OCI-LY3 (cell line): ENCODE measurements at regions not wholly inside any gene's neighbourhood (a gene's known extent, or its start where the extent isn't known, plus 50 kb on each side); places are given as distances from the start of the nearest gene placed in this dataset.

Experiments used
- H2AFZ ChIP-seq: fragments of 200-600, 300-600 bp; shearing (Covaris generic); 2 replicates; pipeline ENCODE4 v1.6.0; 2014; ENCODE audit warnings: antibody characterized with exemption, low read depth, low read length
- H3K27ac ChIP-seq: fragments of 200-600, 300-600 bp; sonication (generic); 2 replicates; pipeline ENCODE4 v1.5.1; 2014; ENCODE audit warnings: mild to moderate bottlenecking, low read length, moderate library complexity, mixed read lengths
- H3K27me3 ChIP-seq: fragments of 200-600, 300-600 bp; sonication (generic); 2 replicates; pipeline ENCODE4 v1.6.1; 2014; ENCODE audit warnings: low read depth, low read length, mixed read lengths
- H3K36me3 ChIP-seq: fragments of 200-600, 300-600 bp; sonication (generic); replicated peaks from 2 replicates; pipeline ENCODE3; 2014; ENCODE audit warnings: low read depth, low read length, mixed read lengths
- H3K4me1 ChIP-seq: fragments of 300-600, 200-600 bp; sonication (generic); 2 replicates; pipeline ENCODE4 v1.6.1; 2014; ENCODE audit warnings: low read length, mixed read lengths
- H3K4me2 ChIP-seq: fragments of 200-600, 300-600 bp; sonication (generic); 2 replicates; pipeline ENCODE4 v1.6.1; 2014; ENCODE audit warnings: low read length, mixed read lengths
- H3K4me3 ChIP-seq: fragments of 300-600, 200-600 bp; sonication (generic); 2 replicates; pipeline ENCODE4 v1.5.1; 2014; ENCODE audit warnings: antibody characterized with exemption, mild to moderate bottlenecking, low read length, moderate library complexity
- H3K79me2 ChIP-seq: fragments of 300-600, 200-600 bp; shearing (Covaris generic); 2 replicates; pipeline ENCODE4 v1.6.1; 2014; ENCODE audit warnings: mild to moderate bottlenecking, low read length, mixed read lengths
- H3K9ac ChIP-seq: fragments of 300-600, 200-600 bp; shearing (Covaris generic); 2 replicates; pipeline ENCODE4 v1.6.0; 2014; ENCODE audit warnings: mild to moderate bottlenecking, low read length, moderate library complexity
- H3K9me3 ChIP-seq: fragments of 200-600, 300-600 bp; shearing (Covaris generic); 2 replicates; pipeline ENCODE4 v1.6.1; 2014; ENCODE audit warnings: low read length, mixed read lengths; ENCODE audit not compliant: insufficient read depth
- H4K20me1 ChIP-seq: fragments of 200-600, 300-600 bp; sonication (generic); 2 replicates; pipeline ENCODE4 v1.6.1; 2016; ENCODE audit warnings: low read length, mixed read lengths; ENCODE audit not compliant: insufficient read depth
- EZH2phosphoT487 ChIP-seq: fragments of 200-600 bp; shearing (Covaris generic); IDR thresholded peaks from 2 replicates; pipeline ENCODE4 v1.6.1; 2018; ENCODE audit warnings: antibody characterized with exemption, mixed run types, low read depth
- TF ChIP-seq, protein P1 (sequence below): fragments of 200-600, 300-600 bp; sonication (generic); IDR thresholded peaks from 2 replicates; pipeline ENCODE4 v1.5.1; 2014; ENCODE audit warnings: antibody characterized with exemption, low read length, low read depth

DNA sequence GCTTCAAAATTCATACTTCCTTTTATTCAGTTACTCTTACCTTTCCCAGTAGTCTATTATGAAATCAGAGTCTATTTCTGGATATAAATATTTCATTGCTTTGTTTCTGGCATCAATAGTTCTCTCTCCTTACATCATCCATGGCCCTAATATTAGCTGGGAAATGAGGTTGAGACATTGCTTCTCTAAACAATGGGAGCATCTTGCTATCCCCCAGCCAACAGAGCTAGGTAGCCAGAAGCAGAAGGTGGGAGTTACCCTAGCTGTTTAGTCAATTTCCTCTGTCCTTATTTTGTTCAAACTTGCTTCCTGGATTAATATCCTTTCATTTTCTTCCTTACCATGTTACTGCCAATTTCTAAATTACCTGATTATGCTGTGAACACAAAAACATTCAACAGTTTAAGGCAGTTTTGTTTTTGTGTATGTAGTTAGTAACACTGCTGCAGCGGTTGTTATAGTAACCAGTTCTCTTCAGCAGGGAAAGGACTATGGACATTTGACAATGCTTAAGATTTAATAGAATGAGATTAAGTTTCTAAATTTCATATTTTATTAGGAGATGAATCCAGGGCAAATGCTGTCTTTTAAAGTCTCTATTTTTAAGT, 160.5 kb upstream of the KCNJ3 start:
- Histone ChIP-seq H3K36me3 (no peaks in the 10 kb centered on the region), H3K27ac (no peak overlapping the region), H3K4me1 (no peaks in the 10 kb centered on the region), H3K79me2 (no peaks in the 10 kb centered on the region), H2AFZ (no peak overlapping the region), H3K9ac (no peak overlapping the region), H3K9me3 (no peaks in the 10 kb centered on the region), H4K20me1 (no peaks in the 10 kb centered on the region), H3K4me3 (no peak overlapping the region), H3K4me2 (no peak overlapping the region), H3K27me3 (no peaks in the 10 kb centered on the region)
- no peak for TF ChIP-seq EZH2phosphoT487
- TF ChIP-seq, protein P1, sequence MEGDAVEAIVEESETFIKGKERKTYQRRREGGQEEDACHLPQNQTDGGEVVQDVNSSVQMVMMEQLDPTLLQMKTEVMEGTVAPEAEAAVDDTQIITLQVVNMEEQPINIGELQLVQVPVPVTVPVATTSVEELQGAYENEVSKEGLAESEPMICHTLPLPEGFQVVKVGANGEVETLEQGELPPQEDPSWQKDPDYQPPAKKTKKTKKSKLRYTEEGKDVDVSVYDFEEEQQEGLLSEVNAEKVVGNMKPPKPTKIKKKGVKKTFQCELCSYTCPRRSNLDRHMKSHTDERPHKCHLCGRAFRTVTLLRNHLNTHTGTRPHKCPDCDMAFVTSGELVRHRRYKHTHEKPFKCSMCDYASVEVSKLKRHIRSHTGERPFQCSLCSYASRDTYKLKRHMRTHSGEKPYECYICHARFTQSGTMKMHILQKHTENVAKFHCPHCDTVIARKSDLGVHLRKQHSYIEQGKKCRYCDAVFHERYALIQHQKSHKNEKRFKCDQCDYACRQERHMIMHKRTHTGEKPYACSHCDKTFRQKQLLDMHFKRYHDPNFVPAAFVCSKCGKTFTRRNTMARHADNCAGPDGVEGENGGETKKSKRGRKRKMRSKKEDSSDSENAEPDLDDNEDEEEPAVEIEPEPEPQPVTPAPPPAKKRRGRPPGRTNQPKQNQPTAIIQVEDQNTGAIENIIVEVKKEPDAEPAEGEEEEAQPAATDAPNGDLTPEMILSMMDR, result no peak

DNA sequence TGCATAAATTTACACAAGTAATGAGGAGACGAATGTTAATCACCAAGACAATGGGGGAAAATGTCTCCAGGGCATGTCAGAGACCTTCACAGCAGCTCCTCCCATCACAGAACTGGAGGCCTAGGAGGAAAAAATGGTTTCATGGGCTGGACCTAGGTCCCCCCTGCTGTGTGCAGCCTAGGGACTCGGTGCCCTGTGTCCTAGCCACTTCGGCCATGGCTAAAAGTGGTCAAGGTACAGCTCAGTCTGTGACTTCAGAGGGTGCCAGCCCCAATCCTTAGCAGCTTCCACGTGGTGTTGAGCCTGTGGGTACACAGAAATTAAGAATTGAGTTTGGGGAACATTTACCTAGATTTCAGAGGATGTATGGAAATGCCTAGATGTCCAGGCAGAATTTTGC, 152.2 kb upstream of the KCNJ3 start:
- Histone ChIP-seq H3K27me3 (no peaks in the 10 kb centered on the region), H3K79me2 (no peaks in the 10 kb centered on the region), H3K4me1 (no peaks in the 10 kb centered on the region), H3K4me3 (no peak overlapping the region), H4K20me1 (no peaks in the 10 kb centered on the region), H3K9me3 (peaks cover 4% of the 10 kb centered on the region; the same call in 1 of the 2 replicates), H3K4me2 (no peak overlapping the region), H3K27ac (no peak overlapping the region), H3K36me3 (no peaks in the 10 kb centered on the region), H2AFZ (no peak overlapping the region), H3K9ac (no peak overlapping the region)
- no peak for TF ChIP-seq EZH2phosphoT487
- TF ChIP-seq, protein P1, result no peak

DNA sequence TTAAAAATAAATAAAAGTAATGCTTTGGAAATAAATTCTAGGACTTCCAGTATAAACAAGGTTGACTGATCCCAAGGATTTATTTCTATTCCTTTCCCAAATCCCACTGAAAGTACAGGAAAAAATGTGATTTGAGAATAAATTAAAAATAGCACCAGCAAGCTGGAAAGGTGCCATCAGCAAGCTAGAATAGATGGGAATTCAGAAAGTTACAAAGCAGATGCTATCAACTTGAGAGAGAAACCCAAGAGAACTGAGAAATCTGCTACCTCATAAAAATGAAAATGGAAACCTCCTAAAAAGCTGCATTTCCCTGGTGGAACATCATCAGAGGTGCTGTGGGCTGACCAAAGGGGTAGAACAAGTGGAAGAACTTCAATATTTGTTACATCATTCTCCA, 148.6 kb upstream of the KCNJ3 start:
- Histone ChIP-seq H4K20me1 (no peaks in the 10 kb centered on the region), H3K9ac (no peak overlapping the region), H3K27me3 (no peaks in the 10 kb centered on the region), H3K9me3 (peaks cover 4% of the 10 kb centered on the region; the same call in 1 of the 2 replicates), H3K27ac (no peak overlapping the region), H2AFZ (no peak overlapping the region), H3K79me2 (no peaks in the 10 kb centered on the region), H3K4me1 (no peaks in the 10 kb centered on the region), H3K4me2 (no peak overlapping the region), H3K4me3 (no peak overlapping the region), H3K36me3 (no peaks in the 10 kb centered on the region)
- TF ChIP-seq, protein P1, result no peak

DNA sequence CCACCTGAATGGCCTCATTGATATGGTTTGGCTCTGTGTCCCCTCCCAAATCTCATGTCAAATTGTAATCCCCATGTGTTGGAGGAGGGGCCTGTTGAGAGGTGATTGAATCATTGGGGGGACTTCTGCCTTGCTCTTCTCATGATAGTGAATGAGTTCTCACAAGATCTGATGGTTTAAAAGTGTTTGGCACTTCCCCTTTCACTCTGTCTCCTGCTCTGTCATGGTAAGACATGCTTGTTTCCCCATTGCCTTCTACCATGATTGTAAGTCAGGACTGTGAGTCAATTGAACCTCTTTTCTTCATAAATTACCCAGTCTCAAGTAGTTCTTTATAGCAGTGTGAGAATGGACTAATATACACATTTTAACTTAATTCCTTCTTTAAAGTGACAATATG, 146.8 kb upstream of the KCNJ3 start:
- Histone ChIP-seq H3K4me2 (no peak overlapping the region), H3K9ac (no peak overlapping the region), H2AFZ (no peak overlapping the region), H3K27me3 (no peaks in the 10 kb centered on the region), H3K36me3 (no peaks in the 10 kb centered on the region), H4K20me1 (no peaks in the 10 kb centered on the region), H3K4me1 (peaks cover 10% of the 10 kb centered on the region), H3K9me3 (no peaks in the 10 kb centered on the region), H3K79me2 (no peaks in the 10 kb centered on the region), H3K27ac (no peak overlapping the region), H3K4me3 (no peak overlapping the region)
- TF ChIP-seq, protein P1, result no peak
- no peak for TF ChIP-seq EZH2phosphoT487
